ENCODE measurements at regions not wholly inside any gene's neighbourhood (a gene's known extent, or its start where the extent isn't known, plus 50 kb on each side); places are given as distances from the start of the nearest gene placed in this dataset.

DNA sequence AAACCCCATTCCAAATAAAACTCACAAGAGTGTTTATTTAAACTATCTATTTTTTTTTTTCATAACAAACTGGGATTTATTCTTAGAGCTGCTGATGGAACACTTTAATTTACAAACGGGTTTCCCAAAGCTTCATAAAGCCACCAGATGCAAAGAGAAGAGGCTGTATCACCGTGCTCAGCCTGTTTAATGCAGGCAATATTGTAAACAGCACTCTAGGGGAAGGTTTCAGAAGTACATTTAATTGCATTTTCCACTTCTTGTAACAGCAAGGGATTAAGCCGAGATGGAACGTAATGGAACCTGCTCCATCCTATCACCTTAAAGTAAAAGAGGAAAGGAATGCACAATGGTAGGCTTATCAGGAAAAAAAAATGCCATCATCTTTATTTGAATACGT, 550.6 kb upstream of the ARGLU1 start:
- TF ChIP-seq CTCF (IDR thresholded peaks at IDR 0.05): no peak
- no peak for TF ChIP-seq POLR2A (IDR thresholded peaks at IDR 0.05)
